Effector memory CD4-positive, alpha-beta T cell (primary cell): ENCODE measurements at regions not wholly inside any gene's neighbourhood (a gene's known extent, or its start where the extent isn't known, plus 50 kb on each side); places are given as distances from the start of the nearest gene placed in this dataset.

ENCODE experiments used
- DNase-seq, 3 donors: peaks; one replicate each; pipeline ENCODE4 v3.0.0-alpha.2; 2020
- H3K27ac ChIP-seq: 2 replicates; pipeline ENCODE4 v1.7.0; 2013; ENCODE audit warnings: mild to moderate bottlenecking, low read length, moderate library complexity; ENCODE audit not compliant: insufficient read depth, poor library complexity, severe bottlenecking
- H3K27me3 ChIP-seq: replicated peaks from 2 replicates; pipeline ENCODE4 v1.7.0; 2013; ENCODE audit warnings: mild to moderate bottlenecking, low read length; ENCODE audit not compliant: insufficient read depth, control insufficient read depth, poor library complexity, severe bottlenecking
- H3K36me3 ChIP-seq: 2 replicates; pipeline ENCODE4 v1.7.0; 2013; ENCODE audit warnings: mild to moderate bottlenecking, low read length, moderate library complexity; ENCODE audit not compliant: control insufficient read depth, insufficient read depth
- H3K4me1 ChIP-seq: 2 replicates; pipeline ENCODE4 v1.7.0; 2013; ENCODE audit warnings: low read length, mild to moderate bottlenecking; ENCODE audit not compliant: control insufficient read depth, insufficient read depth, poor library complexity, severe bottlenecking
- H3K4me3 ChIP-seq: 2 replicates; pipeline ENCODE4 v1.7.0; 2013; ENCODE audit warnings: low read length, low read depth, mild to moderate bottlenecking; ENCODE audit not compliant: insufficient read depth, poor library complexity, severe bottlenecking
- H3K9me3 ChIP-seq: 2 replicates; pipeline ENCODE4 v1.7.0; 2013; ENCODE audit warnings: mild to moderate bottlenecking, low read length, moderate library complexity; ENCODE audit not compliant: control insufficient read depth

DNA sequence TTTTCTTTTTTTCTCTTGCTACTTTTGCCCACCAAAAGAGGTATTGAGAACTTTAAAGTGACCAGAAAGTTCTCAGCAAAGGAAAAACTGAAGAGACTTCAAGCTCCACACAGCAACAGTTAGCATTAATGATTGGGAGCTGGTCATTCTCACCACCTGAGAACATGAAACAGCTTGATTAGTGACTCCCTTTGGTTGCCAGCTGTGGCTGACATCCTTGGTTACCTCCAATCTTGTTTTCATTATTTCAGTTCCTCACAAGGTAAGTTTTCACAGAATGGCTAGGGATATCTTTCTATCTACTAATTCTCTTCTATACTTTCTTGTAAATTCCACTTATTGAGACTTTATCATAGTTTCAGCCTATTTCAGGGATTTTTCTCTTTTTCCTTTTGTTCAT, 427.9 kb downstream of the QKI start:
- H3K4me1 ChIP-seq, result no peaks in the 10 kb centered on the region

GRCh38 chr6:163841733-163842132, 427.2 kb downstream of the QKI start:
- Histone ChIP-seq H3K4me3 (no peak overlapping the region), H3K36me3 (no peaks in the 10 kb centered on the region), H3K27me3 (no peaks in the 10 kb centered on the region), H3K9me3 (peaks cover 5% of the 10 kb centered on the region), H3K27ac (no peak overlapping the region), H3K4me1 (no peaks in the 10 kb centered on the region)
- DNase-seq, result no peak

More for the DNA sequence above, 427.9 kb downstream of the QKI start:
- no peak overlapping the region for H3K4me3 ChIP-seq
- peaks cover 5% of the 10 kb centered on the region for H3K9me3 ChIP-seq
- no peak for DNase-seq
- no peak overlapping the region for H3K27ac ChIP-seq
- H3K36me3 ChIP-seq, result no peaks in the 10 kb centered on the region
- H3K27me3 ChIP-seq, result no peaks in the 10 kb centered on the region

DNA sequence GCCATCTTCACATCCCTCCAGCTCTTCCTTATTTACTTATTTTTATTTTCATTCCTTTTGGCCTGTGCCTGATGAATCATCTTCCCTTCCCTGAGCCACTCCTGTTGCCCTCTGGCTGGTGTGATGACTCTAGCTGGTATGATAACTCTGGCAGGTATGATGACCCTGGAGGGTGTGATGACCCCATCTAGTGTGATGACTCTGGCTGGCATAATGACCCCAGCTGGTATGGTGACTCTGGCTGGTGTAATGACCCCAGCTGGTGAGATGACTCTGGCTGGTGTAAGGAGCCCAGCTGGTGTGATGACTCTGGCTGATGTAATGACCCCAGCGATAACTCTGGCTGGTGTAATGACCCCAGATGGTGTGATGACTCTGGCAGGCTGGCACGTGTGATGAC, 426.8 kb downstream of the QKI start:
- Histone ChIP-seq H3K9me3 (peaks cover 5% of the 10 kb centered on the region), H3K4me3 (no peak overlapping the region), H3K36me3 (no peaks in the 10 kb centered on the region), H3K4me1 (no peaks in the 10 kb centered on the region), H3K27me3 (no peaks in the 10 kb centered on the region), H3K27ac (no peak overlapping the region)
- no peak for DNase-seq

DNA sequence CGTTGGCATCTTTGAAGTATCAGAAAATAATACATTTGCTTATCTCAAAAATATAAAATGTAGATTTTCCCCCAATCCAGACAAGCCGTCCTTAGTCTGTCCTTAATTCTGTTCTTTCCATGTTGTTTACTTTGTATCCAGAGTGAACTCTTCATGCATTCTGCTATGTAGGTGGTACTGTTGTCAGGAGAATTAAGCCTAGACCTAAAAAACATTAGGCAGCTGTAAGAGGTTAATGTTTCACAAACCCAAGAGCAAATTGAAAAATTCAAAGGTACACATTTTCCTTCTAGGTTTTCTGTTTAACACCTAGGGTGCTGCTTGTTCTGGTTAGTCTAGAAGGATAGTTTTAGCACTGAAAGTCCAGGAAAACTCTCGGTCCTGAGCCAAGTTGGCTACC, 426.4 kb downstream of the QKI start:
- Histone ChIP-seq H3K4me3 (no peak overlapping the region), H3K27me3 (no peaks in the 10 kb centered on the region), H3K27ac (no peak overlapping the region), H3K36me3 (no peaks in the 10 kb centered on the region), H3K4me1 (no peaks in the 10 kb centered on the region), H3K9me3 (peaks cover 5% of the 10 kb centered on the region)
- DNase-seq, result no peak

- no peaks in the 10 kb centered on the region for H3K4me1 ChIP-seq
- H3K9me3 ChIP-seq, result peaks cover 5% of the 10 kb centered on the region
- no peaks in the 10 kb centered on the region for H3K36me3 ChIP-seq
- no peaks in the 10 kb centered on the region for H3K27me3 ChIP-seq
- DNase-seq, result no peak
- no peak overlapping the region for H3K4me3 ChIP-seq
- no peak overlapping the region for H3K27ac ChIP-seq
These were observed 424.8 kb downstream of the QKI start for GRCh38 chr6:163839296-163839695.

DNA sequence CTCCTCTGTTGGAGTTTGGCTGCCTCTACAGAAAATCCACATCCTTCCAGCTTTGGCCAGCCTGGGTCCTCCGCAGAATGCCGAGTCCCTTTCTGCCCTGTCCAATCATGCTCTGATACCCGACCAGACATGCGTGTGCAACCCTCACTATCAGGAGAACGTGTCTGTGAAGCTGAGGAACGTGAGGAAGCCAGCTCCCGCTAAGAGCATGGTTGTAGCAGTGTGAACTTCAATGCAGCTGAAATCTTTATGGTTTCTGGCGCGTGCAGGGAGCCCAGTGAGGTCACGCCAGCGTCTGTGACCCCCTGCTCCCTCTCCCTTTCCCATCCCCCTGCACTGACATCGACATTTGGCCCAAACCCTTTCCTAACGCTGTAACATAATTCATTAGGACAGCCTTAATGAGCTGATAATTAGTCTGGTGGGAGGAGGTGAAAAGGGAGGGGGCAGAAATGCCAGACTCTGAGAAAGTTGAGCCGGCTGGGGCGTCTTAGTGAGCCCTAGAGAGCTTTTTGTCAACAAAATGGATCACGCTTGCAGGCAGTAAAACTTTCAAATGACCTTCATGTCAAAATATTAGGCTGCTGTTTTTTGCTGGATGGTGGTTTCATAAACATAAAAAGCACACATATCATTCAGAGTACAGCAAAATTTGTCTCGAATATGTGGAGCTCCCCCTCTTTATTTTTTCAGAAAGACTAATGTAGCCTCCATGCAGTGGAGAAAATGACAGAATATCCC, 423.3 kb downstream of the QKI start:
- Histone ChIP-seq H3K4me1 (no peaks in the 10 kb centered on the region), H3K27me3 (no peaks in the 10 kb centered on the region), H3K9me3 (peaks cover 5% of the 10 kb centered on the region), H3K27ac (no peak overlapping the region), H3K4me3 (no peak overlapping the region), H3K36me3 (no peaks in the 10 kb centered on the region)
- no peak for DNase-seq

- H3K27me3 ChIP-seq, result no peaks in the 10 kb centered on the region
- no peak for DNase-seq
- no peak overlapping the region for H3K4me3 ChIP-seq
- peaks cover 5% of the 10 kb centered on the region for H3K9me3 ChIP-seq
- no peaks in the 10 kb centered on the region for H3K36me3 ChIP-seq
- no peak overlapping the region for H3K27ac ChIP-seq
- H3K4me1 ChIP-seq, result no peaks in the 10 kb centered on the region
These were observed 422.6 kb downstream of the QKI start for GRCh38 chr6:163836876-163837690.

DNA sequence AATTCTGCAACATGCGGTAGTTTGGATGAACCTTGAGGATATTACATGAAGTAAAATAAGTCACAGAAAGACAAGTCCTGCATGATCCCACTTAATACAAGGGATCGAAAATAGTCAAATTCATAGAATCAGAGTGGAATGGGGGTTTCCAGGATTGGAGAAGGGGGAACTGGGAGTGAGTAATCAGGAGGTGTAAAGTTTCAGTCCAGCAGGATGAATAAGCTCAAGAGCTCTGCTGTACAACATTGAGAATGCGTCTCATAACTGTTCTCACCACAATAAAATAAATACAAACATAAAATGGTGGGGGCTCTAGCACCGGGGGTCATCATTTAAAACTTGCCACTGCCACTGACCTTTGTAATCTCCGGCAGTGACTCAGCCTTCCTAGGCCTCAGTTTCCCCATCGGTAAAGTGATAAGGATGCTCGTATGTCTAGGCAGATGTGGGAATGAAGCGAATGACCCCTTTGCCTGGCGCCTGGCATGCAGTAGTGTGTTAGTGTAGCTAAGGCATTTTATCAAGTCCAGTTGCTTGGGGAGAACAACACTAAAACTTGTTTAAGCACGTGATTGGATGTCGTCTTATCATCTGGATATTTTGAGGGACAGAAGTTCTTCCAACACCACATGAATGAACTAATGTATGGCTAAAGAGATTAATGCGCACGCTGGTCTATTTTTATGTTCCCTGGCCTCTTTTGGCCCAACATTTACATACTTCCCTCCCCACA, 421.1 kb downstream of the QKI start:
- DNase-seq, result no peak
- Histone ChIP-seq H3K36me3 (no peaks in the 10 kb centered on the region), H3K27ac (no peak overlapping the region), H3K4me3 (no peak overlapping the region), H3K9me3 (no peaks in the 10 kb centered on the region), H3K4me1 (no peaks in the 10 kb centered on the region), H3K27me3 (no peaks in the 10 kb centered on the region)

DNA sequence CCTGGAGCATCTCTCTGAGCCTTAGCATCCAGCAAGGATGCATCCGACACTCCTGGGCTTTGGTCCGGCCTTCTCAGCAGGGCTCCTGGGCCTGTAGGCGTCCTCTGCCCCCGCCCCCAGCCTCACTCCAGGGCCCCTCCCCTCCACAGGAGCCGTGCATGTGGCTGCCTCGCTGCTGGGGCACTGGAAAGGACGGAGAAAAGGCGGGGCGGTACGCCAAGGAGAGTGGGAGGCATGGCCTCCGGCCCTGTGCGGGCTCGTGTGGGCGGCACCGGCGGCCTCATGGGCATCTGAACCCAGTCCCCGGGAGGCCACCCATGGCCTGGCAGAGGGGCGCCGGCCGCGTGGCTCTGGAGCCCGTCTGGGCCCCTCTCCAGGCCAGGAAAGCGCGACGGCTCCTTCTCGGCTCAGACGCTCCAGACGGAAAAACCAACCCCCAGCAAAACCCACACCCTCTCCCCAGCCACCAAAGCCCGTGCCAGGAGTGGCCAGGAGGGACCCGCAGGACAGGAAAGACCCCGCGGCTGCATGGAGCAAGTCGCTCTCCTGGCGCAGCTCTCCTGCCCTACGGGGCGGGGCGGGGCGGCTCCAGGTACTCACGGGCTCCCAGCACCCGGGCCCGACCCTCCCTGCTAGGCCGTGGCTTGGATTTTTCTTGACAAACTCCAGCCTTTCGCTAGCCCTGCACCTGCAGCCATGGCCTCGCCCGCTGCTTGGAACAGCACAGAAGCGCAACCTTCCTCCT, 419.9 kb downstream of the QKI start:
- H3K9me3 ChIP-seq, result no peaks in the 10 kb centered on the region
- H3K27ac ChIP-seq, result no peak overlapping the region
- no peak for DNase-seq
- H3K4me3 ChIP-seq, result no peak overlapping the region
- no peaks in the 10 kb centered on the region for H3K27me3 ChIP-seq
- H3K4me1 ChIP-seq, result no peaks in the 10 kb centered on the region
- H3K36me3 ChIP-seq, result no peaks in the 10 kb centered on the region
